Stimulated activated CD4-positive, alpha-beta T cell treated with anti-CD3 and anti-CD28 coated beads, Interleukin-1b, Interleukin-23, amount 100 ng/mL, for 24 hours (primary cell): ENCODE measurements at regions not wholly inside any gene's neighbourhood (a gene's known extent, or its start where the extent isn't known, plus 50 kb on each side); places are given as distances from the start of the nearest gene placed in this dataset.
"Not testable (repeated sequence)": the region's sequence is repeated elsewhere in the genome, so short reads cannot be mapped to it uniquely, and the experiment has no call there.

Experiments used
- DNase-seq, 4 experiments: peaks; one replicate each; pipeline ENCODE4 v3.0.0-alpha.2; 2020; ENCODE audit warnings: low read depth in 4 of 4, low spot score in 1 of 4

- DNase-seq: no peak
Measured at GRCh38 chr11:12585861-12586260, 88.4 kb upstream of the TEAD1 start.

- DNase-seq: no peak
Measured at GRCh38 chr11:12587333-12587991, 86.8 kb upstream of the TEAD1 start.

GRCh38 chr11:12591706-12592105 lies 82.5 kb upstream of the TEAD1 start:
- DNase-seq: no peak

GRCh38 chr11:12592283-12592682 lies 81.9 kb upstream of the TEAD1 start:
- DNase-seq: no peak

- DNase-seq: not testable (repeated sequence)
Measured at GRCh38 chr11:12595089-12595847, 79.0 kb upstream of the TEAD1 start.

- DNase-seq: no peak
Measured at GRCh38 chr11:12598330-12599256, 75.6 kb upstream of the TEAD1 start.

GRCh38 chr11:12599408-12600143 lies 74.6 kb upstream of the TEAD1 start:
- DNase-seq: peak; percentile 3 to 26 (median 22)

GRCh38 chr11:12600829-12601228 lies 73.4 kb upstream of the TEAD1 start:
- DNase-seq: no peak

- DNase-seq: no peak
Measured at GRCh38 chr11:12602421-12602820, 71.8 kb upstream of the TEAD1 start.

- DNase-seq: no peak
Measured at GRCh38 chr11:12603143-12604088, 70.8 kb upstream of the TEAD1 start.

GRCh38 chr11:12604557-12605153 lies 69.6 kb upstream of the TEAD1 start:
- no peak for DNase-seq

- DNase-seq: no peak
Measured at GRCh38 chr11:12606597-12606996, 67.6 kb upstream of the TEAD1 start.

- DNase-seq: not testable (repeated sequence)
Measured at GRCh38 chr11:12608678-12609077, 65.5 kb upstream of the TEAD1 start.

- DNase-seq: no peak
Measured at GRCh38 chr11:12611352-12611751, 62.9 kb upstream of the TEAD1 start.

GRCh38 chr11:12617632-12618031 lies 56.6 kb upstream of the TEAD1 start:
- no peak for DNase-seq

- no peak for DNase-seq
Measured at GRCh38 chr11:12618743-12619540, 55.3 kb upstream of the TEAD1 start.

- DNase-seq: no peak
Measured at GRCh38 chr11:12623869-12624268, 50.4 kb upstream of the TEAD1 start.
